ENCODE measurements at regions not wholly inside any gene's neighbourhood (a gene's known extent, or its start where the extent isn't known, plus 50 kb on each side); places are given as distances from the start of the nearest gene placed in this dataset.

DNA sequence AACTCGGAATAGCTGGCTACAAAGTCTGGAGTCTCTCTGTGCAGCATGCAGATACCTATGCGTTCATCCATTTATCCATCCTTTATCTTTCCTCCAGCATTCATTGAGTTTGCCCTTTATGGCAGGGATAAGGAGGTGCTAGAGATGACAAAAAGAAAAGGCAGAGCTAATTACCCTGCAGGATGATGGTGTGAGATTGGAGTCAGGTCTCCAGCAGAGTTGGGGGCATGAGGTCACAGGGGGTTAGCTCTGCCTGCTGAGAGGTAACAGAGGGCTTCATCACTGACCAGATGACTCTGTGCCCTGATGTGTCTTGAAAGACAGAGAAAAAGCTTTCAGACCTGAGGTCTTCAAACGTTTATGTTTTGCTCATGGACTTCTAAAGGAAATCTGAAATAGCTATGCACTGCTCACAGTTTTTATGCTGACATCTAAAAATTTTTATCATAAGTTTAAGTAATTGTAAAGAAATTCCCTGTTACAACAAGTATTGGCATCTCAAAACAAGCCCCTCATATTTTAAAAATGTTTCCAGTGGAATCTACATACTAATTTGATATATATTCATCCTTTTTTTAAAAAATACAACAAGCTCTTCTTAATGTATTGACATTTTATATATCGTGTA, 132.3 kb upstream of the ANKRD28 start:
- dilution Hi-C loops (cut with MboI; ENCODE audit: extremely low pct_ligation_motif_present, low sequenced_read_pairs), result no loop called here
- H4K20me1 ChIP-seq (replicated peaks; ENCODE audit: control insufficient read depth, extremely low read depth, insufficient read depth, low read length), result no peaks in the 10 kb centered on the region
- H3K27me3 ChIP-seq (ENCODE audit: control insufficient read depth in 2 of 2, insufficient read depth in 2 of 2, low read length in 2 of 2), result peaks cover 0 to 2% of the 10 kb centered on the region in 2 experiments
- ChIA-PET CTCF (interaction anchor here (1.0 to 1.4 kb wide), 2 partner anchors 13 to 17 kb away, joined by 3 read pairs; no protein-coding TSS in a partner anchor), POLR2A (no interaction called here)
- H3K9ac ChIP-seq (replicated peaks; ENCODE audit: extremely low read depth, insufficient read depth, low read length), result no peak overlapping the region
- H3K27ac ChIP-seq (ENCODE audit: insufficient read depth, low read depth, low read length), result no peak overlapping the region
- BruUV-seq (replicated peaks), result no TSS peak
- no peak overlapping the region for H2AFZ ChIP-seq (ENCODE audit: low read depth, low read length)
- TF ChIP-seq POLR2A (IDR thresholded peaks at IDR 0.05; ENCODE audit: low read depth, low read length), result no peak
- TF ChIP-seq JUN (IDR thresholded peaks at IDR 0.05; ENCODE audit: borderline replicate concordance, insufficient read depth, insufficient read length, low read depth), result no peak
- TF ChIP-seq CTCF (IDR thresholded peaks at IDR 0.05; ENCODE audit: extremely low read depth in 1 of 2, insufficient read depth in 1 of 2, low read depth in 1 of 2, low read length in 2 of 2), result no peak
- no peak for TF ChIP-seq GATA2 (IDR thresholded peaks at IDR 0.05; ENCODE audit: insufficient read depth, insufficient read length, low read depth, low read length)
- TF ChIP-seq MAX (IDR thresholded peaks at IDR 0.05; ENCODE audit: insufficient read depth, insufficient read length), result no peak
- no peak for TF ChIP-seq FOS (IDR thresholded peaks at IDR 0.05; ENCODE audit: borderline replicate concordance, insufficient read depth, low read length)
- no peak for TF ChIP-seq MYC (IDR thresholded peaks at IDR 0.05; ENCODE audit: low read depth, low read length)
- no peak for TF ChIP-seq POLR2AphosphoS5 (IDR thresholded peaks at IDR 0.05; ENCODE audit: insufficient read depth, low read depth, low read length)
- TF ChIP-seq EZH2 (IDR thresholded peaks at IDR 0.05; ENCODE audit: borderline replicate concordance, low read depth, low read length, severe bottlenecking), result no peak
- H3K4me3 ChIP-seq (replicated peaks in 1 of 3; ENCODE audit: insufficient read depth in 1 of 3, low read depth in 1 of 3, low read length in 3 of 3), result no peak overlapping the region
- intact Hi-C loops (cut with micrococcal nuclease), result no loop called here
- no peaks in the 10 kb centered on the region for H3K4me1 ChIP-seq (ENCODE audit: control insufficient read depth, extremely low read depth, insufficient read depth, low read length)
- no peak for DNase-seq (ENCODE audit: low read depth, low spot score)
- no peaks in the 10 kb centered on the region for H3K9me3 ChIP-seq (replicated peaks; ENCODE audit: control insufficient read depth, insufficient read depth, low read length)
- H3K79me2 ChIP-seq (ENCODE audit: control insufficient read depth, insufficient read depth, low read length), result no peaks in the 10 kb centered on the region
- H3K36me3 ChIP-seq (ENCODE audit: control insufficient read depth in 2 of 2, extremely low read depth in 1 of 2, insufficient read depth in 2 of 2, low read length in 2 of 2), result no peaks in the 10 kb centered on the region
- no peaks in the 10 kb centered on the region for H3K9me1 ChIP-seq (replicated peaks; ENCODE audit: control insufficient read depth, extremely low read depth, insufficient read depth, low read length)
- FAIRE-seq, result no peak
- no peak overlapping the region for H3K4me2 ChIP-seq (ENCODE audit: insufficient read depth, low read length)

All from endothelial cell of umbilical vein (primary cell).